ENCODE measurements at regions not wholly inside any gene's neighbourhood (a gene's known extent, or its start where the extent isn't known, plus 50 kb on each side); places are given as distances from the start of the nearest gene placed in this dataset.

- TF ChIP-seq CTCF (IDR thresholded peaks at IDR 0.05): no peak
- Histone ChIP-seq H3K36me3 (ENCODE audit: low read depth) (no peaks in the 10 kb centered on the region), H3K4me1 (ENCODE audit: low read depth) (no peaks in the 10 kb centered on the region), H3K9me3 (no peaks in the 10 kb centered on the region), H3K4me3 (no peak overlapping the region)
- no peak for DNase-seq
- intact Hi-C loops (cut with DNase I, micrococcal nuclease): no loop called here
- no peak for ATAC-seq
These were observed 252.4 kb downstream of the EIPR1 start for GRCh38 chr2:3125001-3125760.

GRCh38 chr2:3122525-3122924, 255.1 kb downstream of the EIPR1 start:
- Histone ChIP-seq H3K4me1 (ENCODE audit: low read depth) (no peaks in the 10 kb centered on the region), H3K9me3 (no peaks in the 10 kb centered on the region), H3K36me3 (ENCODE audit: low read depth) (no peaks in the 10 kb centered on the region), H3K4me3 (no peak overlapping the region)
- ATAC-seq (no peak), DNase-seq (no peak)
- TF ChIP-seq CTCF (IDR thresholded peaks at IDR 0.05): no peak
- intact Hi-C loops (cut with DNase I, micrococcal nuclease): no loop called here

GRCh38 chr2:3121601-3122000, 256.0 kb downstream of the EIPR1 start:
- no peak overlapping the region for H3K4me3 ChIP-seq
- intact Hi-C loops (cut with DNase I, micrococcal nuclease): no loop called here
- DNase-seq (no peak), ATAC-seq (no peak)
- no peaks in the 10 kb centered on the region for H3K36me3 ChIP-seq (ENCODE audit: low read depth)
- TF ChIP-seq CTCF (IDR thresholded peaks at IDR 0.05): no peak
- H3K4me1 ChIP-seq (ENCODE audit: low read depth): no peaks in the 10 kb centered on the region
- H3K9me3 ChIP-seq: no peaks in the 10 kb centered on the region

DNA sequence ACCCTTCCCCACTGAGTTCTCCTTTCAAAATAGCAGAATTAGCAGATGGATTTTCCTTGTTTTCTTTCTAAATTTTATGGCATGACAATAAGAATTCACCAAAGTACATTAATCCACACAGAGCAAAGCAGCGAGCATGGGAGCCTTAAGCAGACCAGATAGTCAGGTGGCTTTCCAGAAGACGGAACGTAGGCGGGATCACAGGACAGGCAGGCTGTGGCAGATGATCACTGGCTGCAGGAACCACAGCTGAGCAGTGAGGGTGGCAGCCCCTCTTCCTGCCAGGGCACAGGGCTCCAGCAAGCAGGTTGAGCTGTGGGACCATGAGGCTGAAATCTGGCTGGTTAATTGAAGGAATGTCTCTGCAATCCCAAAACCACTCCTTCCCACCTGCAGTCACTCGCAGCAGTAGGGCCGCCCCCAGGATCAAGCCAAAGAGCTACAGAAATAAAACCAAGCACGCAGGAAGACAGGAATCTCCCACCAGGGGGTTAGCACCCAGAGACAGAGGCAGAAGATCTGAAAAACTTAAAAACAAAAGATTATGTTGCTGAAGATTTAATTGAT, 259.9 kb downstream of the EIPR1 start:
- no peaks in the 10 kb centered on the region for H3K9me3 ChIP-seq
- no peaks in the 10 kb centered on the region for H3K4me1 ChIP-seq (ENCODE audit: low read depth)
- DNase-seq (no peak), ATAC-seq (no peak)
- no peaks in the 10 kb centered on the region for H3K36me3 ChIP-seq (ENCODE audit: low read depth)
- TF ChIP-seq CTCF (IDR thresholded peaks at IDR 0.05): no peak
- no peak overlapping the region for H3K4me3 ChIP-seq
- intact Hi-C loops (cut with DNase I, micrococcal nuclease): no loop called here

DNA sequence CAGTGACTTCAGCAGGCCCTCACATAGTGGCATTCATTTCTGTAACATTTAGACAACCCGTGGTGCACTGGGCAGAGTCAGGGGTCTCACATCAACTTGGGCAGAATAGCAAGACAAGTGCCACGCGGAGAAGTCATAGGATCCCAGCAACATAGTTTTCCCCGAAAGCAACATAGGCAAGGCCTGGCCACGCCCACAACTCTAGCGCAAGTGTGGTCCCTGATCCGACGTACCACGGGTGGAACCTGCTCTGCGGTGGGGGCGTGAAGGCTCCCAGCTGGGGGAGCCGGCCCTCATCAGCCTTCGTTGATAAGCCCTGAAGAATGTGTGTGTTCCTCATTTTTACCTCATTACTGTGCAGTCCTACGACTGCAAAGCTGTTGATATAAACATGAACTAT, 261.2 kb downstream of the EIPR1 start:
- no peaks in the 10 kb centered on the region for H3K4me1 ChIP-seq (ENCODE audit: low read depth)
- no peak for TF ChIP-seq CTCF (IDR thresholded peaks at IDR 0.05)
- no peak for DNase-seq
- ATAC-seq: no peak
- H3K4me3 ChIP-seq: no peak overlapping the region
- H3K9me3 ChIP-seq: no peaks in the 10 kb centered on the region
- intact Hi-C loops (cut with DNase I, micrococcal nuclease): no loop called here
- no peaks in the 10 kb centered on the region for H3K36me3 ChIP-seq (ENCODE audit: low read depth)

Measured in mucosa of descending colon (tissue), 3 donors.